Stimulated activated CD8-positive, alpha-beta memory T cell treated with anti-CD3 and anti-CD28 coated beads, Interleukin-7, amount 100 ng/mL, for 48 hours (primary cell): ENCODE measurements at regions not wholly inside any gene's neighbourhood (a gene's known extent, or its start where the extent isn't known, plus 50 kb on each side); places are given as distances from the start of the nearest gene placed in this dataset.

Experiments
- DNase-seq, 2 donors: peaks; one replicate each; pipeline ENCODE4 v3.0.0-alpha.2; 2020; ENCODE audit warnings: low read depth in 1 of 2; ENCODE audit errors: extremely low read depth in 1 of 2

DNA sequence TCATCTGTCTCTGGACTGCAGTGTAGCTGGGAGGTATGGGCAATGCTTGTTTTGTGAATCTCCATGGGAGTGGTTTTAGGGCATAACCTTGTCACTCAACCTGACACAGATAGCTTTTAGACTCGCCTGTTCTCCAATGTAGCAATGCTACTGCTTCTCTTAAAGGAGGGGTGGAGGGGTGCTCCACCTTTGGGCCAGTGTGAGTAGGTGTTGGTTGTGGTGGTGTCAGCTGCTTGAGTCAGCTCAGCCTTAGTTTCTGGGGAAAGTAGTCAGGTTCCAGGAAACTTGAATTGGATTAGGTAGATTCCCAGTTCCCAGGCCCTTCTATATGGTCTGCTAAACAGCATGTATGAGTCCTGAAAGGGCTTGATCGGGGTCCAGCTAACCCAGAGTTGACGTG, 91.1 kb upstream of the PLPPR1 start:
- DNase-seq = no peak

DNA sequence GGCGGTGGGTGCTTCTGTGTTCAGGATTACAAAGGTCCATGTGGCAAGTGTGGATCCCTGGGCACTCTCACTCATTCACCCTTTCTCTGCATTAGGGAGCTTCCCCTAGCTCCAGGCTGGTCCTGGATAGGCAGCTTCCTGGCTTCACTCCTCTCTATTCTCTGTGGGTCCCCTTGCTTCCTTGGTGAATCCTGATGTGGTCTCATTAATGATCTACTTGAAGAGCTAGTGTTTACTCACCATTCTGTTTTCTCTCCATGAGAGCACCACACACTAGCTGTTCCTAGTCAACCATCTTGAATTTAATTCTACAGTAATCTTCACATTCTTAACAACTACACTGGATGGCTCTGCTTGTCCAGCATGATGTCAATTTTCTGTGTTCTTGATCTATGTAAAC, 90.0 kb upstream of the PLPPR1 start:
- no peak for DNase-seq

DNA sequence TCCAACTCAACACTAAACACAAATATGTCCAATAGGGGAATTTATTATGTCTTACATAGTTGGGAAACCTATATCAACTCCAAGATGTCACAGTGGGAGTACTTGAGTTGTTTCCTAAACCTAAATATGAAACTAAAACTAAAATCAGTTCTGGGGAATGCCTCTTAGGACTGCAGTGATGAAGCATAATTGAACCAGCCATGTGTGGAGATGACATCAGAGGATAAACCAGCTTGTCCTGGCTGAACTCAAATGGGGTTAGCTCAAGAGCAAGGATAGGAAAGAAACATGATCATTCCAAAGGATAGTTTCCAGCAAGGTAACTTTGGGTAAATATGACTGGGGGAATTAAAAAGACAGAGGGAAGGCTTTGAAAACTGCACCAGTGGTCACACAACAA, 88.9 kb upstream of the PLPPR1 start:
- DNase-seq = no peak

DNA sequence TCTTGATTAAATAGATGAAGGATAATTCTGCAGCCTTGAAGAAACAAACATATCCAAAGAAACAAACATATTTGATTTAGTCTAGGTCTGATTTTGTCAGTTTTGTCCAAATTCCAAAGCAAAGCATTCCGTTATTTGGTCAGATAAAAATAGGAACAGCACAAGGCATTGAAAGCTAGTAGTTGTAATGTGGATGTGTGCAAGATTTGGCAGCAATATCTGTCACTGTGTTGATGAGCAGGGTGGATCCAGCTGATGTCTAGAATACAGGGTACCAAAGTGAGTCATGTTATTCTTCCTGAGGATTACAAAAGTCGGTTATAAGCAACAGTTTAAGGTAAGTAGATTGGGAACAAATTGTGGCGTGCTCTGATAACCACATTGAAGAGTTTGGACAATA, 69.3 kb upstream of the PLPPR1 start:
- DNase-seq = no peak
